GM19238 (cell line): ENCODE measurements at regions not wholly inside any gene's neighbourhood (a gene's known extent, or its start where the extent isn't known, plus 50 kb on each side); places are given as distances from the start of the nearest gene placed in this dataset.

ENCODE experiments used
- DNase-seq: peaks from one replicate; pipeline ENCODE4 v3.0.0; 2011; ENCODE audit warnings: low spot score; ENCODE audit not compliant: insufficient read length

DNA sequence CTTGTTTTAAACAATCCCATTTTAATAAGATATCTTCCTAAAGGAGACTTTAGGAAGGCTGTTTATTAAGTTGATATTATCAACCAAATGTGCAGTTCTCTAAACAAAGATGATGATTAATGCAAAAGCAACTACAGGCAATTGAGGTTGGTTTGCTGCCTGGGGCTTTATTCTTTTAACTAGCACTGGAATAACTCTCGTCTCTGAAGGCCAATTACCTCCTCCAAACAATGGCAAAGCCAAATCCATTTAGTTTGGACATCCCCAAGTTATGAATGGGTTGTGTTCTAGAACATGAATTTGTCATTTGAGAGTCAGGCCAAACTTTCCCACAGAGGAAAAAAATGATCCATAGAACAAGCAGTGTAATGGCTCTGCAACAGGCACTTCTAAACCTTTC, 114.1 kb downstream of the SLC16A9 start:
- DNase-seq, result no peak

DNA sequence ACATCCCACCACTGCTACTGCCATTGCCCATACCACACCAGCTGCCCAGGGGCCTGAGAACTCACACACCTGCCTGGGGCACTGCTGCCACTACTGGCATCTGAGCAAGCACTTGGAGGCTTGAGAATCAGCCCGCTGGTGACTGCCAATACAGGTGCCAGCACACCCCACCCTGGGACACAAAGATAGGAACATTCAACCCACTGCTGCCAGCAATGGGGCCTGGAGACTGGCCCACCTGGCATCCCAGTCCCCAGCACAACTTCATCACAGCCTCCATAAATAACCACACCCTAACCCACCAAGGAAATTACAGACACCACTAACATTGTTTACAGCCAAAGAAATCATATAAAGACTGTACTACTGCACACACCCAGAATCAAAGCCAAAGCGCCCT, 115.9 kb downstream of the SLC16A9 start:
- no peak for DNase-seq

DNA sequence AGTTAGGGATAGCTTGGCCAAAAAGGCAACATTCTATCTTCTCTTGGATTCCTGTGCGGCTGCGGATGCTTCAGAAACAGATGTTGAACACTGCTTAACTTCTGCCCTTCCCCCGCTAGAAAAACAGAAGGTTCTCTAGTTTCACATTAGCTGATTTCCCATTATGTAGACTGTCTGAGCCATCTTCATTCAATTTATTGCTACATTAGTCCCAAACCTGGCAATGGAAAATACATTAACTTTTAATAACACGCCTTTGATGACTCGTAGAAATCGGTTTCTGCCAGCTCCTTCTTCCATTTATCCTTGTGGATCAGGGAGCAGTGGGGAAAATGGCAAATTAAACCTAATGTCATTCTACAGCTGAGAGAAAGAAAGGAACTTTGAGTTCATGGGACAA, 119.9 kb downstream of the SLC16A9 start:
- no peak for DNase-seq

GRCh38 chr10:59588791-59589190, 120.9 kb downstream of the SLC16A9 start:
- no peak for DNase-seq

- DNase-seq, result no peak
Measured at GRCh38 chr10:59587756-59588140, 121.9 kb downstream of the SLC16A9 start.

GRCh38 chr10:59587083-59587755, 122.4 kb downstream of the SLC16A9 start:
- no peak for DNase-seq

- DNase-seq, result no peak
Measured at GRCh38 chr10:59586407-59586891, 123.2 kb downstream of the SLC16A9 start.

- DNase-seq, result no peak
Measured at GRCh38 chr10:59585046-59585700, 124.5 kb downstream of the SLC16A9 start.

DNA sequence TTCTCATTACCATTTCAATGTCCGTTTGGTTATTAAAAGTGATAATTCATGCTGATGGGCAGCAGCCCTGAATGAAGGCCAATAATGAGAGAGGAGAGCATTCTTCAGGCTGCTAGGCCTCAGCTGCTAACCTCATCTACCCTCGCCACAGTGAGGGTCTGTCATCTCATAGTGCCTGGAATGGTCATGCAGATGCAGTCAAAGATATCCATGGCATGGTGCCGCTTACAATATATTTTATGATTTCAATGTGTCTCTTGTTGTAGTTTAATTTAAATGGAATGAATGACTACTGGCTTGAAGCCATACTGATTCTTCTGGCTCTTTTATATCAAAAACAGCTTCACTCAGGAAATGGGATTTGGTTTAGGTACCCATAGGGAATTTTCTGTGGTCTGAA, 126.9 kb downstream of the SLC16A9 start:
- DNase-seq, result no peak

GRCh38 chr10:59582058-59582457, 127.6 kb downstream of the SLC16A9 start:
- peak; percentile 16 for DNase-seq

GRCh38 chr10:59580026-59580863, 129.4 kb downstream of the SLC16A9 start:
- DNase-seq, result no peak

GRCh38 chr10:59578741-59579140, 130.9 kb downstream of the SLC16A9 start:
- DNase-seq, result no peak

- no peak for DNase-seq
Measured at GRCh38 chr10:59577984-59578383, 131.7 kb downstream of the SLC16A9 start.

DNA sequence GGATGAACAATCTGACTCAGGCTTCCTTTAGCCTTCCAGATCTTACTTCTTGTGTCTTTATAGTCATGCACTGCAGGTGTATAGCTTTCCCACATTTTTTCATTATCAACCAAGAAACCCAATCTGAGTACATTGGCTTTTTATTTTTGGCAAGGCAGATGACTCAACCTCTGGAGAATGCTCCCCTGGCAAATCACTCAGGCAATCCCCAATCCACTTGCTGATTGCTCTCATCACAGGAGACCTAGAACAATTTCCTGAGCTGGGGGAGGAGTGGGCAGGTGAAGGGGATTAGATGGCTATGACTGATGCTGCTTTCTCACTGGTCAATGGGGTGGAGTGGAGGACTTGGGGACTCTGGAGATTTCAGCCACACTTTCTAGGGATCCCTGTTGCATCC, 134.4 kb downstream of the SLC16A9 start:
- DNase-seq, result no peak

- DNase-seq, result no peak
Measured at GRCh38 chr10:59563531-59563930, 146.1 kb downstream of the SLC16A9 start.

DNA sequence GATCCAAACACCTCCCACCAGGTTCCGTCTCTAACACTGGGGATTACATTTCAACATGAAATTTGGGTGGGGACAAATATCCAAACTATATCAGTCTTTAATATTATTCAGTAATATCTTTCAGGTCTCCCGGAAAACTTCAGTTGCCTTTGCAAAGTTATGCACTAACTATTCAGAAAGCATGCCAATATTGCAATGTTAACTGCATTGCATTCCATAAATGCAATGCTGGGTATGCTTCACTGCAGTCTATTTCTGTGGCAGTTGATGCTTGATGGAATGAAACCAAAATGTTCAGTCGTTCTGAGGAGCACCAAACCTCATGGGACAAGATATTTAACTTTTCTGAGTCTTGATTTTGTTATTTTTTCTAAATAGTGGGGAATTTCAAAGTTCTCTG, 147.5 kb downstream of the SLC16A9 start:
- no peak for DNase-seq

DNA sequence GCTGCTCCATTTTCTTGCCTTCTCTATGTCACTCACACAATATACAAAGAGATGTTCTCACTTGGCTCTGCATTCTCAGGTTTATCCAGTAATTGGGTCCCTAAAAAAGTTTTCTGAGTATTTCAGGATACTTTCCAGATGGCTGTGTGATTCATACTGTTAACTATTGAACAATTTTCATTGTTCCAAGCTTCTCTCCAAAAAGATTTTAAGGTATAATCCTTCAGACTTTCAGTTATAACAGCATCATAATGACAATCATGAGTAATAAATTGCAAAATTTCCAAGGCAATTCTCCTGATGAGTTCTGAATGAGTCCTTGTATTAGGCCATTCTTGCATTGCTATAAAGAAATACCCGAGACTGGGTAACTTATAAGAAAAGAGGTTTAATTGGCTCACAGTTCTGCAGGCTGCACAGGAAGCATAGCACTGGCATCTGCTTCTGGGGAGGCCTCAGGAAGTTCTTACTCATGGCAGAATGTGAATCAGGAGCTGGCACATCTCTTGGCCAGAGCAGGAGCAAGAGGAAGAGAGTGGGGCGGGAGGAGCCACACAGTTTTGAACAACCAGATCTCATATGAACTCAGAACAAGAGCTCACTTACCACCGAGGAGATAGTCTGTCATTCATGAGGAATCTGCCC, 148.1 kb downstream of the SLC16A9 start:
- no peak for DNase-seq

DNA sequence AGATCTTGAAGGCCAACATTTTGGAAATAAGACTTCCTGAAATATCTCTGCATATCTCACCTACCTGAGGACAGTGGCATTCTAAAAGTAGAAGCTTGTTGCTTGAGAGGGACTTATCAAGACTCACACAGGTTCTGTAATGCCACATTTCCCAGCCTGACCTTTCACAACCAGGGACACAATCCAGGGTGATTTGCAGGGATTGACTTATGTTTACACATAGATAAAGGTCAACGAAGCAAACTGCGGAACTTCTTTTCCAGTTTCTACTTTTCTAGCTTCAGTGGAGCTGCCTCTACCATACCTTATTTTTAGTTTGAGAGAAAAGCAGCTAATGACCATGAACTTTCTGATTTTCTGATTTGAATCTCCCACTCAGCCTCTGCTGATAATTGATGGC, 148.7 kb downstream of the SLC16A9 start:
- DNase-seq, result no peak

DNA sequence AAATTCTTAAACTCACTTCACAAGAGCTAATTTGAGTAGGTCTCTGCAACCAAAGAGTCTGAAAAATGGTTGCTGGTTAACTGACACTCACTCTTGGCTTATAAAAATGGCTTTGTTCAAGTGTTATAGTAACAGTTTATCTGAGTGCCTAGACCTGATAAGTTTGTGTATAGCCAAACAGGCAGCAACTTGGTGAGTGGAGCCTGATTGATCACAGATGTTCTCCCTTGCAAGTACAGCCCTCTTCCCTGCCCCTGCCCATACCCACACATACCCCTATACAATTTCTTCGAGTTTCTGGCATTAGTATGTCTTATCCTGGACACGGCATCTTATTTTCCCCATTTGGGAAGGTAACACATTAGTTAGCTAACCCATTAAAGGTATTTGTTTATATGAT, 149.5 kb downstream of the SLC16A9 start:
- no peak for DNase-seq

- DNase-seq, result no peak
Measured at GRCh38 chr10:59558066-59558465, 151.6 kb downstream of the SLC16A9 start.

- DNase-seq, result no peak
Measured at GRCh38 chr10:59557642-59558041, 152.0 kb downstream of the SLC16A9 start.

DNA sequence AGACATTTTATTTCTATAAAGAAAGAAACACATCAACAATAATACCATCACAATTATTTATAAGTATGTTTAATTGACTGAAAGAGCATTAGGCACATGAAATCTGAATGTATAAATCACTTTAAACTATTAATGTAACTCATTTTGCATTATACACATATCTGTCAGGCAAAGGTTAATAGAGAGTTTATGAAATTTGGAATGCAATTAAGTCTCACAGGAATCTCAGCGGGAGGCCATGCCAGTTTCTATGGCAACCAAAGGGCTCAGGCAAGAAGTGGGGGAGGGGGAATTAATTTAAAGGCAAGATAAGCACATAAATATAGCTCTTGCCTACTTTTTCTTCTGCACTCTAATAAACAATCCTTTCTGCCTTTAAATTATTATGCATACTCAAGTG, 152.6 kb downstream of the SLC16A9 start:
- no peak for DNase-seq
